Activated CD4-positive, alpha-beta T cell treated with anti-CD3 and anti-CD28 coated beads for 36 hours (primary cell): ENCODE measurements at regions not wholly inside any gene's neighbourhood (a gene's known extent, or its start where the extent isn't known, plus 50 kb on each side); places are given as distances from the start of the nearest gene placed in this dataset.

ENCODE experiments used
- ATAC-seq: fragments of 200-7000 bp; cut with Tn5 transposase; one replicate; pipeline ENCODE4 v1.10.0; 2021; ENCODE audit warnings: mild to moderate bottlenecking, moderate library complexity
- CTCF ChIA-PET: fragments of 350-600 bp; sonication (Branson Sonifier 250); formaldehyde crosslinking; loops from one replicate; lab custom pipeline; 2021; ENCODE audit warnings: antibody characterized with exemption; lab: Charles Lee
- POLR2A ChIA-PET: fragments of 350-600 bp; sonication (Branson Sonifier 250); formaldehyde crosslinking; loops from one replicate; lab custom pipeline; 2021; ENCODE audit warnings: antibody characterized with exemption, inconsistent platforms; lab: Charles Lee
- DNase-seq: peaks from one replicate; pipeline ENCODE4 v3.0.0-alpha.2; 2020
- H3K27ac Mint-ChIP-seq: one replicate; pipeline ENCODE4 v1.8.0; 2021; ENCODE audit warnings: mixed read lengths
- H3K27me3 Mint-ChIP-seq: one replicate; pipeline ENCODE4 v1.8.0; 2021; ENCODE audit warnings: mixed read lengths
- H3K36me3 Mint-ChIP-seq: one replicate; pipeline ENCODE4 v1.8.0; 2021; ENCODE audit warnings: low read depth, mixed read lengths
- H3K4me1 Mint-ChIP-seq: one replicate; pipeline ENCODE4 v1.8.0; 2021; ENCODE audit warnings: mixed read lengths
- H3K4me3 Mint-ChIP-seq: one replicate; pipeline ENCODE4 v1.8.0; 2021; ENCODE audit warnings: mild to moderate bottlenecking, moderate library complexity, mixed read lengths
- H3K9me3 Mint-ChIP-seq: one replicate; pipeline ENCODE4 v1.8.0; 2021; ENCODE audit warnings: low read depth, mixed read lengths
- intact Hi-C, 2 experiments: fragments of 100-400 bp; cut with DNase I in 1 of 2; cut with micrococcal nuclease in 1 of 2; formaldehyde crosslinking; loops; one replicate each; pipeline versions ENCODE4 v1.14.2 to v1.15.1; 2022 to 2024; cut with DNase I, micrococcal nuclease

DNA sequence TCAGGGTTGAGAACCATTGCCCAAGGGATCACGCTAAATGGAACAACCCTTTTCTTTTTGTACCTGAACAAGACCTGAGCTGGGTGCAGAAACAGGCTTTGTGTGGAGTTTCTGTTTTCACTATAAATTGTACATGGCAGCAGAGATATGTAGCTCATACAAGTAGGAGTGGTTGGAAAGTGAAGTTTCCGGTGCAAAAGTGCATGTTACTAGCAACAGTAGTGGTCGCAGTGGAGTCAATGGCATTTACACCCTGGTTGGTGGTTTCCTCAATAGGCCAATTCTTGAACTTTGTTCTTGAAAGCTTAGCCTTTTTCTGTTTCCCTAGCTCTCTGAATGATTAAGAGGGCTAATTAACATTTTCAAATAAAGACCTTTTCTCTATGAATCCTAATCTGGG, 170.7 kb downstream of the NEBL start:
- ATAC-seq (no peak), DNase-seq (no peak)
- Mint-ChIP-seq H3K4me1 (no peaks in the 10 kb centered on the region), H3K9me3 (peaks cover 16% of the 10 kb centered on the region), H3K27me3 (no peaks in the 10 kb centered on the region), H3K4me3 (no peak overlapping the region), H3K36me3 (no peaks in the 10 kb centered on the region), H3K27ac (no peak overlapping the region)
- ChIA-PET CTCF (no interaction called here), POLR2A (no interaction called here)
- intact Hi-C loops: no loop called here

DNA sequence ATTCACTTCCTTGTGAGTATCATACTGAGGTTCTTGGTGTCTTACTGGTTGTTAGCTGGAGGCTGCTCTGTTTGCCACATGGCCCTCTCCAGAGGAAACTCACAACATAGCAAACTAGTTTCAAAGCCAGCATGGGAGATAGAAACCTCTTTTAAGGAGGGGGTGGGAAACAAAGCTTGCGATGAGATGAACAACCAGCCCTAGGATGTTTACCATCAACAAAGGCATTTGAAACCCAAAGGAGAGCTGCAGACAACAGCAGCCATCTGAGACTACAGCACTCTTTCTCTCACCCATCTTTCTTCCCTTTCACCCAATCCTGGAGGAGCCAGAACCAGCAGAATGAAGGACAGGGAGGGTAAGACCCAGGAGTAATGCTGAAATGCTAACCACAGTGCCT, 182.1 kb downstream of the NEBL start:
- Mint-ChIP-seq H3K9me3 (peaks cover 6% of the 10 kb centered on the region), H3K36me3 (no peaks in the 10 kb centered on the region), H3K27ac (no peak overlapping the region), H3K27me3 (no peaks in the 10 kb centered on the region), H3K4me1 (no peaks in the 10 kb centered on the region), H3K4me3 (no peak overlapping the region)
- ATAC-seq: no peak
- no peak for DNase-seq
- intact Hi-C loops: no loop called here
- POLR2A ChIA-PET: no interaction called here
- CTCF ChIA-PET: interaction anchor here (0.7 kb wide), 2 partner anchors 266 to 465 kb away, joined by 3 read pairs; no protein-coding TSS in a partner anchor

DNA sequence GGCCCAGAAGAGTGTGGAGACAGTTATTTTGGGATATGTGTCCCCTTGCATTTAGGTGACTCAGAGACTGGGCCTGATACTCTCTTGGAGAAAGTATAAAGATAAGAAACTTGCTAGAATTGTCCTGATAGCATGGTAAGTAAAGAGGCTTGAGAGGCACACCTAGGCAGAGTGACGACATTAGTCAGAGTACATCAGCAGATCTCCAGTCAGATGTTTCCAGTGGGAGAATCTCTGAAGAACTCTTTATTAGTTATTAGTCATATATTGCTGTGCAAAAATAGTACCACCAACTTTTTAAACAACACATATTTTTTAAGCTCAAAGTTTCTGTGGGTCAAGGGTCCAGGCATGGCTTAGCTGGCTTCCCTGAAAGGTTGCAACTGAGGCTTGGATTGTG, 182.6 kb downstream of the NEBL start:
- no peak for DNase-seq
- intact Hi-C loops: no loop called here
- ATAC-seq: no peak
- H3K36me3 Mint-ChIP-seq: no peaks in the 10 kb centered on the region
- ChIA-PET POLR2A (no interaction called here), CTCF (interaction anchor here (0.7 kb wide), 1 partner anchor 464 kb away, joined by 3 read pairs; no protein-coding TSS in a partner anchor)
- H3K27me3 Mint-ChIP-seq: no peaks in the 10 kb centered on the region
- H3K9me3 Mint-ChIP-seq: peaks cover 6% of the 10 kb centered on the region
- no peaks in the 10 kb centered on the region for H3K4me1 Mint-ChIP-seq
- H3K27ac Mint-ChIP-seq: no peak overlapping the region
- no peak overlapping the region for H3K4me3 Mint-ChIP-seq

DNA sequence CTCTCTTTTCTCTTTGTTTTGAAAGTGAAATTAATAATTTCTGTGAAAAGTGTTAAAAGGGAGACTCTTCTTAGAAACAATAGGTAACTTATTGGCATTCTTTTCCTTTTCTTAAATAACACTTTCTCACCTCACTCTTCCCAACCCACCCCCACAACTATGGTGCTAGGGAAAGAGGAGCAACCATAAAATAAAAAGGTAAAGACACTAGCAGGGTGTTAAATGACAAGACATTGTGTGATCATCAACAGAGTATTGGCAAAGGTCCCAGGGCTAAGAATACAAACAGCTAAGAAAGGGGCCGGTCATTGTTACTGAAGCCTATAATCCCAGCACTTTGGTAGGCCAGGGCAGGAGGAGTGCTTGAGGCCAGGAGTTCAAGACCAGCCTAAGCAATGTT, 183.7 kb downstream of the NEBL start:
- Mint-ChIP-seq H3K27ac (no peak overlapping the region), H3K4me3 (no peak overlapping the region), H3K36me3 (no peaks in the 10 kb centered on the region), H3K4me1 (no peaks in the 10 kb centered on the region), H3K9me3 (peaks cover 4% of the 10 kb centered on the region), H3K27me3 (no peaks in the 10 kb centered on the region)
- POLR2A ChIA-PET: no interaction called here
- ATAC-seq (no peak), DNase-seq (no peak)
- intact Hi-C loops: no loop called here
- CTCF ChIA-PET: interaction anchor here (0.7 kb wide), 1 partner anchor 11 kb away, joined by 4 read pairs; no protein-coding TSS in a partner anchor

DNA sequence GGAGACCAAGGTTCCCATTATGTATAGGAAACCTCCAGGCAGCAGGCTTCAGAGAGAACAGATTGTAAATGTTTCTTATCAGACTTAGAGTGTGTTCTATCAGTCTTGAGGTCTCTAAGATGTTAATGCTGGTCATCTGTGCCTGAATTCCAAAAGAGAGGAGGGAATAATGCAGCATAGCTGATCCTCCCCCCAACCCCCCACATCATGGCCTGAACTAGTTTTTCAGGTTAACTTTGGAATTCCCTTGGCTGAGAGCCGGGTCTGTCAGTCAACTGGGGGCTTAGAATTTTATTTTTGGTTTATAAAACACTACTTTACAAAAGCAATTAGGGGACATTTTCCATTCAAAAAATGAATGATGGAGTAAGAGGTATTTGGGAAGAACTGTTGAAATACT, 184.3 kb downstream of the NEBL start:
- Mint-ChIP-seq H3K9me3 (peaks cover 2% of the 10 kb centered on the region), H3K4me1 (no peaks in the 10 kb centered on the region), H3K4me3 (no peak overlapping the region), H3K36me3 (no peaks in the 10 kb centered on the region), H3K27me3 (no peaks in the 10 kb centered on the region), H3K27ac (no peak overlapping the region)
- ChIA-PET CTCF (no interaction called here), POLR2A (no interaction called here)
- intact Hi-C loops: no loop called here
- ATAC-seq: no peak
- DNase-seq: no peak

DNA sequence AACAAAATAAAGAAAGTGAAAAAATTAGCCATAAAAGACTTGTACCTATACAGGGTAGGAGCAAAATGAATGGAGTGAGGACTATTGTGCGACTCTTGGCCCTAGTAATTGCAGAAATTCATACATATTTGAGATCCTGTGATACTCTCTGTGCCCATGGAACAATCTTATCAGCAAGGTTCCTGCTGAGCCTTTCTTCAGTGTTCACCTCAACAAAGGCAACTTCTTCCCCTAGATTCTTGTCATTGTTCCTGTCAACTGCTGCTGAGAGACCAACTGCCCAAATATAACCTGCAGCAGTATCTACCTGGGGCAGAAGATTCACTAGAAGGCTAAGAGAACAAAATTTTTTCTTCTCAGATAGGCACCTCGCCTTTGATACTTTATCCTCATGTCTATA, 187.4 kb downstream of the NEBL start:
- Mint-ChIP-seq H3K9me3 (peaks cover 2% of the 10 kb centered on the region), H3K27me3 (no peaks in the 10 kb centered on the region), H3K4me1 (no peaks in the 10 kb centered on the region), H3K36me3 (no peaks in the 10 kb centered on the region), H3K4me3 (no peak overlapping the region), H3K27ac (no peak overlapping the region)
- ATAC-seq: no peak
- CTCF ChIA-PET: no interaction called here
- POLR2A ChIA-PET: no interaction called here
- intact Hi-C loops: no loop called here
- no peak for DNase-seq

DNA sequence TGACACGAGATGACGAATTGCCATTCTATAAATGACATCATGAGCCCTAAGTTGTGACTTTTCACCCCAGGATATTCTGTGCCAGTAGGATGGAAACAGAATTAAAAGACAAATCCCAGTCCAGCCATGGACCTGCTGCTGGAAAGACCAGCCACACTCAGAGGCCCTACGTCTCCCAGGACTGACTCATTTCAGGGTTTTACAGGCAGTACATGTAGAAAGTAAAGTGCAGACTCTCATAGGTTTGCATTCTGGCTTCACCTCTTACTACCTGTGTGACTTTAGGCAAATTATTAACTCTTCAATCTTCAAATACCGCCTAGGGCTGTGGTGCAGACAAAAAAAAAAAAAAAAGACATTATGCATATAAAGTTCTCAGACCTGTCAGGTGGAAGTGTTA, 188.8 kb downstream of the NEBL start:
- H3K27me3 Mint-ChIP-seq: no peaks in the 10 kb centered on the region
- peaks cover 6% of the 10 kb centered on the region for H3K9me3 Mint-ChIP-seq
- no peak overlapping the region for H3K27ac Mint-ChIP-seq
- no peaks in the 10 kb centered on the region for H3K36me3 Mint-ChIP-seq
- ATAC-seq: no peak
- ChIA-PET CTCF (no interaction called here), POLR2A (no interaction called here)
- no peak overlapping the region for H3K4me3 Mint-ChIP-seq
- intact Hi-C loops: no loop called here
- no peak for DNase-seq
- H3K4me1 Mint-ChIP-seq: no peaks in the 10 kb centered on the region

DNA sequence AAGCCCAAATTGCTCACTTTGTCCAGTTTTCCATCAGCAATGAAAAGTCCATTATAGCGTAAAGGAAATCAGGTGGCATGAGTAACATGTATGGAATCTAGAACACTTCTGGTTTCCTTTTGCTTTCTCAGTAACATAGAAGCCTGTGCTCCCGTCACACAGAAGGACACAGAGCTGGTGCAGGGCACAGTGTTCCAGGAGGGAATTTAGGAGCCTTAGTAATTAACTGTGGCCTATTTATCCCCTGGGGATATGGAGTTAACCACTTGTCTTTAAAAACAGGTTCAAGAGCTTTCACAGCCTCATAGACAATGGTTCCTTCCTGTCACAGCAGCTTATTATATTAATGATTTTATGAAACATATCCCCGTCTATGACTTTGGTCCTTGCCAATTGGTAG, 189.9 kb downstream of the NEBL start:
- H3K4me3 Mint-ChIP-seq: no peak overlapping the region
- peaks cover 6% of the 10 kb centered on the region for H3K9me3 Mint-ChIP-seq
- no peak overlapping the region for H3K27ac Mint-ChIP-seq
- no peaks in the 10 kb centered on the region for H3K27me3 Mint-ChIP-seq
- no peaks in the 10 kb centered on the region for H3K36me3 Mint-ChIP-seq
- POLR2A ChIA-PET: no interaction called here
- no peaks in the 10 kb centered on the region for H3K4me1 Mint-ChIP-seq
- DNase-seq (no peak), ATAC-seq (no peak)
- intact Hi-C loops: no loop called here
- CTCF ChIA-PET: no interaction called here

DNA sequence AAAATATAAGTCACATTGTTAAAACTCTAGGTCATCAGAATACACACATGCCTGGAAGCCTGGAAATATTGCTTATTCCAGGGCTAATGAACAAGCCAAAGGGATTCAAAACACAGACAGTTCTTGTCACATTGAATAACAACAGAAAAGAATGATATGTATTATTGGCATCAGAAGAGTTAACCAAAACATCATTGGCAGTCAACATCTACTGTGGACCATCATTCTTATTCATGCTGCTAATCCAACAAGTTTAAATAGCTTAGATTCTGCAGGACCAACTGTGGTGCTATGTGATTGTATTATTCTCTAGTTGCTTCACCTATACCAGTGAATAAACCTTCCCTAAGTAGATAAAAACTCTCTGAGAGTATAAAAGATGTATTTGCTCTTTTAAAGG, 198.3 kb downstream of the NEBL start:
- Mint-ChIP-seq H3K36me3 (no peaks in the 10 kb centered on the region), H3K9me3 (peaks cover 2% of the 10 kb centered on the region), H3K4me3 (no peak overlapping the region), H3K4me1 (no peaks in the 10 kb centered on the region), H3K27ac (no peak overlapping the region), H3K27me3 (no peaks in the 10 kb centered on the region)
- ChIA-PET POLR2A (no interaction called here), CTCF (no interaction called here)
- DNase-seq: no peak
- no peak for ATAC-seq
- intact Hi-C loops: no loop called here

DNA sequence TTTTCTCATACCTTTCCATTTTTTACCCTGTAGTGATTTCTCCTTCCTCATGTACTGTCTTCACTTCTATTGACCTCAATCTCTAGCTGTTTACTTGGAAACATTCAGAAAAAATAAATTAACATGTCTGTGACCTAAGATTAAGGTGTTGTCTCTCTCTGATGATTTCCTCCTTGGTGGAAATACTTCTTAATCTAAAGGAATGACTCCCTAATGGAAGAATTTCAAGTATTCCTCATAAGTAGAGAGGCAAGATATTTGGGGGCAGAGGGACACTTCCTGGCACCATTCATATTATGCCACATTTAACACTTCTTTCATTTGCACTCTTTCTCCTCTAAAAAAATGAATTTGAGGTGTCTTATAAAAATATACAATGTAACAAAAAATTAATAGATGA, 202.8 kb downstream of the NEBL start:
- Mint-ChIP-seq H3K9me3 (peaks cover 2% of the 10 kb centered on the region), H3K27ac (no peak overlapping the region), H3K27me3 (no peaks in the 10 kb centered on the region), H3K4me3 (no peak overlapping the region), H3K36me3 (no peaks in the 10 kb centered on the region), H3K4me1 (no peaks in the 10 kb centered on the region)
- intact Hi-C loops: no loop called here
- DNase-seq (no peak), ATAC-seq (no peak)
- ChIA-PET POLR2A (no interaction called here), CTCF (no interaction called here)

DNA sequence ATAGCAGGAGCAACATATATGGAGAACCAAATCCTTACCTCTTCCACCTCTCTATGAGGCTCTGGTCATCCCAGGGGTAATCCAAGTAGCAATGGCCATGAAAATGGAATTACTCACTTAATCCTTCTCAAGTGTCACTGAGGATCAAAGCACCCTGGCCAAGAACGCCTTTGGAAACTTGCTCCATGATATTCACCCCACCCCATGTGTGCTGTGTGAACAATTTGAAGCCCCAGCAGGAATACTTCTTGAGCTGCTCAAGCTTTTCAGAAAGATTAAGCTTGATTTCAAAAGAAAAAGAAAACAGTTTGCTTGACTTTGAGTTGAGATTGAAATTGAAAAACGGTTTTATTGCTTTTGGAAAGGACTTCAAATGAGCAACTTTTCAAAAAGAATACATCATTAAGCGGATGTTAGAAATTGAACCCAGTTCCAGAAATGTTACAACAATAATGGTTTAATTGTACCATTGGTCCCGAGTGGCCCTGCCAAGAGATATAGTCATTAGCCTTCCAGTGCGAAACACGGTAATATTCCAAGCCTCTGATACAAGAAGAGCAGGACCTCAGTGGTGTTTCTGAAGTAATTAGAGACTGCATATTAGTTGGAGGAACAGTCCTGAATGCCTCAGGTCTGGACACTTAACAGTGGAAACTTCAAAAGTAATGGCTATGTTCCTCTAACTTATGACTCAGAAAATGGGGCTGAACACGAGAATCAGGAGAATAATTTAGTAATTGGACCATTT, 208.1 kb downstream of the NEBL start:
- ATAC-seq (no peak), DNase-seq (no peak)
- ChIA-PET CTCF (no interaction called here), POLR2A (no interaction called here)
- no peaks in the 10 kb centered on the region for H3K4me1 Mint-ChIP-seq
- H3K9me3 Mint-ChIP-seq: no peaks in the 10 kb centered on the region
- no peaks in the 10 kb centered on the region for H3K36me3 Mint-ChIP-seq
- H3K27me3 Mint-ChIP-seq: no peaks in the 10 kb centered on the region
- intact Hi-C loops: no loop called here
- H3K4me3 Mint-ChIP-seq: no peak overlapping the region
- no peak overlapping the region for H3K27ac Mint-ChIP-seq

DNA sequence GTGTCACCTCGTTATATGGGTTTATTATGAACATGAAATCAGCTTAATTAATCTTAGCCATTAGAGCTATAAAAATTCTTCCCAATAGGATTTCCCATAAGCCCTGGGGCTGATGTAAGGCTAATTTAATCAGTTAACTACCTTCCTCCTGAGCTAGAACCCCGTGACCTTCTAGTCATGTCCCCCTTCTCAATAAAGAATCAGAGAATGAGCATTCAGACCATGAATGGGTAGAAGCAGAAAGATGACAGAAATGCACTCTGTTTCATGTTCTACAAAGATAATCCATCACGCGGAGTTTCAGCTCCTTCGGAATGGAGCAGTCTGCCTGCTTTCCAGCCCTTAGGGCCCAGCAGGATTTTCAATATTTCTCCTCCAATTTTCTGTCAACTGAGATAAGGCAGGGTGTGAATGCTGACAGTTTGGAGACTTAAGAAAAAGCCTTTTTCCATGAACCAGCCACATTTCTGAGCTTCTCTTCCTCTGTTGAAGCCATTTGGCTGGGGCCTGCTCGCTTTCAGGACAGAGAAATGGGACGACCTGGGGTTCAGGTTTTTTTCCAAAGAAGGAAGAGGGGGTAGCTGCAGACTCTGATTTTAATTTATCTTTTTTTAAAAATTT, 211.0 kb downstream of the NEBL start:
- H3K4me1 Mint-ChIP-seq: no peaks in the 10 kb centered on the region
- no peaks in the 10 kb centered on the region for H3K27me3 Mint-ChIP-seq
- H3K27ac Mint-ChIP-seq: no peak overlapping the region
- H3K36me3 Mint-ChIP-seq: no peaks in the 10 kb centered on the region
- no peaks in the 10 kb centered on the region for H3K9me3 Mint-ChIP-seq
- no peak overlapping the region for H3K4me3 Mint-ChIP-seq
- intact Hi-C loops: no loop called here
- ATAC-seq (no peak), DNase-seq (no peak)
- POLR2A ChIA-PET: no interaction called here
- CTCF ChIA-PET: no interaction called here
